Natural killer cell (primary cell): ENCODE measurements at regions not wholly inside any gene's neighbourhood (a gene's known extent, or its start where the extent isn't known, plus 50 kb on each side); places are given as distances from the start of the nearest gene placed in this dataset.

ENCODE experiments used
- ATAC-seq, 3 donors: fragments of 150-1000 bp in 2 of 3; fragments of 200-7000 bp in 1 of 3; cut with Tn5 transposase; 1 replicate in 1 of 3; 2 replicates in 2 of 3; pipeline ENCODE4 v1.10.0; 2021; ENCODE audit warnings: mild to moderate bottlenecking in 2 of 3, moderate library complexity in 2 of 3
- DNase-seq, 2 donors: peaks; one replicate each; pipeline versions ENCODE4 v3.0.0 to v3.0.0-alpha.2; 2013 to 2021; ENCODE audit warnings: mixed read lengths in 1 of 2
- H3K27ac ChIP-seq: one replicate; pipeline ENCODE4 v1.5.1; 2013; ENCODE audit warnings: mild to moderate bottlenecking, low read length
- H3K27me3 ChIP-seq: one replicate; pipeline ENCODE4 v1.6.1; 2013; ENCODE audit warnings: low read length; ENCODE audit not compliant: control insufficient read depth, insufficient read depth
- H3K36me3 ChIP-seq: one replicate; pipeline ENCODE4 v1.6.1; 2013; ENCODE audit warnings: low read length; ENCODE audit not compliant: control insufficient read depth, insufficient read depth
- H3K4me1 ChIP-seq: one replicate; pipeline ENCODE4 v1.6.1; 2013; ENCODE audit warnings: low read length; ENCODE audit not compliant: control insufficient read depth, insufficient read depth
- H3K4me3 ChIP-seq: one replicate; pipeline ENCODE4 v1.5.1; 2013; ENCODE audit warnings: low read length
- H3K9me3 ChIP-seq: one replicate; pipeline ENCODE4 v1.6.1; 2013; ENCODE audit warnings: low read length; ENCODE audit not compliant: control insufficient read depth, insufficient read depth
- H3K27ac Mint-ChIP-seq, 2 donors: one replicate each; pipeline ENCODE4 v1.8.0; 2022; ENCODE audit warnings: mild to moderate bottlenecking in 2 of 2, mixed read lengths in 2 of 2, moderate library complexity in 1 of 2
- H3K27me3 Mint-ChIP-seq, 2 donors: one replicate each; pipeline ENCODE4 v1.8.0; 2022; ENCODE audit warnings: low read depth in 2 of 2, mixed read lengths in 2 of 2
- H3K36me3 Mint-ChIP-seq: one replicate; pipeline ENCODE4 v1.8.0; 2022; ENCODE audit warnings: mixed read lengths
- H3K4me1 Mint-ChIP-seq, 2 donors: one replicate each; pipeline ENCODE4 v1.8.0; 2022; ENCODE audit warnings: mixed read lengths in 2 of 2
- H3K4me3 Mint-ChIP-seq: one replicate; pipeline ENCODE4 v1.8.0; 2022; ENCODE audit warnings: mild to moderate bottlenecking, moderate library complexity, mixed read lengths
- H3K9me3 Mint-ChIP-seq, 2 donors: one replicate each; pipeline ENCODE4 v1.8.0; 2022; ENCODE audit warnings: mixed read lengths in 2 of 2
- CTCF ChIP-seq: fragments of 200-600 bp; IDR thresholded peaks from one replicate; pipeline ENCODE4 v1.8.0; 2022; ENCODE audit warnings: antibody characterized with exemption
- WGBS: methylation state at CpG from one replicate; pipeline ENCODE4 v1.1.7; 2013; ENCODE audit warnings: missing lambda C conversion rate; ENCODE audit not compliant: insufficient coverage; 5-methylcytosine and 5-hydroxymethylcytosine counted together
- intact Hi-C: fragments of 100-400 bp; cut with micrococcal nuclease; formaldehyde crosslinking; loops from one replicate; pipeline ENCODE4 v1.14.2; 2022

- Mint-ChIP-seq H3K4me3 (no peak overlapping the region), H3K4me1 (no peaks in the 10 kb centered on the region), H3K9me3 (peaks cover 0 to 6% of the 10 kb centered on the region in 2 donors), H3K27ac (no peak overlapping the region), H3K36me3 (no peaks in the 10 kb centered on the region), H3K27me3 (no peaks in the 10 kb centered on the region)
- Histone ChIP-seq H3K9me3 (no peaks in the 10 kb centered on the region), H3K4me3 (no peak overlapping the region), H3K36me3 (no peaks in the 10 kb centered on the region), H3K27ac (no peak overlapping the region), H3K4me1 (no peaks in the 10 kb centered on the region), H3K27me3 (no peaks in the 10 kb centered on the region)
- no peak for TF ChIP-seq CTCF
- intact Hi-C loops: no loop called here
- DNase-seq (no peak), ATAC-seq (no peak)
- WGBS: 100% methylated on average over 1 of the region's 1 CpG
These were observed 892.6 kb upstream of the FRG1 start for GRCh38 chr4:189048119-189048518.

GRCh38 chr4:189049682-189050081 is 891.0 kb upstream of the FRG1 start:
- H3K9me3 ChIP-seq: no peaks in the 10 kb centered on the region
- H3K4me3 Mint-ChIP-seq: no peak overlapping the region
- no peak for TF ChIP-seq CTCF
- DNase-seq (no peak), ATAC-seq (no peak)
- WGBS: 64% methylated on average over 5 of the region's 8 CpGs
- no peak overlapping the region for H3K4me3 ChIP-seq
- no peak overlapping the region for H3K27ac Mint-ChIP-seq
- no peaks in the 10 kb centered on the region for H3K4me1 ChIP-seq
- H3K27me3 Mint-ChIP-seq: no peaks in the 10 kb centered on the region
- no peaks in the 10 kb centered on the region for H3K27me3 ChIP-seq
- no peaks in the 10 kb centered on the region for H3K36me3 Mint-ChIP-seq
- no peak overlapping the region for H3K27ac ChIP-seq
- H3K36me3 ChIP-seq: no peaks in the 10 kb centered on the region
- H3K9me3 Mint-ChIP-seq: peaks cover 3 to 8% of the 10 kb centered on the region in 2 donors
- intact Hi-C loops: no loop called here
- H3K4me1 Mint-ChIP-seq: no peaks in the 10 kb centered on the region

GRCh38 chr4:189050643-189051042 is 890.0 kb upstream of the FRG1 start:
- Mint-ChIP-seq H3K4me1 (no peaks in the 10 kb centered on the region), H3K4me3 (no peak overlapping the region), H3K27ac (no peak overlapping the region), H3K27me3 (no peaks in the 10 kb centered on the region), H3K36me3 (no peaks in the 10 kb centered on the region), H3K9me3 (peaks cover 6 to 7% of the 10 kb centered on the region in 2 donors)
- Histone ChIP-seq H3K27me3 (no peaks in the 10 kb centered on the region), H3K4me1 (no peaks in the 10 kb centered on the region), H3K27ac (no peak overlapping the region), H3K4me3 (no peak overlapping the region), H3K36me3 (no peaks in the 10 kb centered on the region), H3K9me3 (no peaks in the 10 kb centered on the region)
- ATAC-seq (no peak), DNase-seq (no peak)
- 87% methylated on average over 8 of the region's 8 CpGs for WGBS
- intact Hi-C loops: no loop called here
- TF ChIP-seq CTCF: no peak

GRCh38 chr4:189053621-189054020 is 887.1 kb upstream of the FRG1 start:
- no peak for TF ChIP-seq CTCF
- Mint-ChIP-seq H3K4me3 (no peak overlapping the region), H3K27ac (no peak overlapping the region), H3K9me3 (peaks cover 9 to 13% of the 10 kb centered on the region in 2 donors), H3K27me3 (no peaks in the 10 kb centered on the region), H3K36me3 (no peaks in the 10 kb centered on the region), H3K4me1 (no peaks in the 10 kb centered on the region)
- no peaks in the 10 kb centered on the region for H3K36me3 ChIP-seq
- H3K4me1 ChIP-seq: no peaks in the 10 kb centered on the region
- 85% methylated on average over 7 of the region's 7 CpGs for WGBS
- intact Hi-C loops: no loop called here
- ATAC-seq (no peak), DNase-seq (no peak)
- no peak overlapping the region for H3K4me3 ChIP-seq
- H3K27me3 ChIP-seq: no peaks in the 10 kb centered on the region
- peaks cover 3% of the 10 kb centered on the region for H3K9me3 ChIP-seq
- no peak overlapping the region for H3K27ac ChIP-seq
